Inflammatory macrophage (primary cell): ENCODE measurements at regions not wholly inside any gene's neighbourhood (a gene's known extent, or its start where the extent isn't known, plus 50 kb on each side); places are given as distances from the start of the nearest gene placed in this dataset.
"Not testable (repeated sequence)": the region's sequence is repeated elsewhere in the genome, so short reads cannot be mapped to it uniquely, and the experiment has no call there.

Experiments
- DNase-seq, 2 donors: peaks; one replicate each; pipeline ENCODE4 v3.0.0-alpha.2; 2020 to 2022

DNA sequence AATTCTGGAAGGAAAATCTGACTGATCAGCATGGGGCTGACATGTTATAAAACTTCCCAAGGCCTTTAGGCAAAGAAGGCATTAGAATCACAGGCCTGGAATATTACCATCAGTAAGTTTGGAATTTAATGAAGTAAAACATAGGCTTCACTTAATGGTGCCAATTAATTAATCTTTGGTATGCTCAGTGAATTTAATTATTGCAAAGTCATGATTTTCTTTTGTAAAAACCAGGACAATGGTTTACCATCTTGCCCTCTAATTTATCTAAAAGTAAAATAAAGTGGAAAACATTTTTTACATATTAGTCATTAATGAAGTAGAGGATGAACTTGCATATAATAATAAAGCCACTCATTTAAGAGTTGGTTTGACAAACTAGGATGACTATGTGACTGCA lies 220.3 kb downstream of the SEC23IP start:
- no peak for DNase-seq

DNA sequence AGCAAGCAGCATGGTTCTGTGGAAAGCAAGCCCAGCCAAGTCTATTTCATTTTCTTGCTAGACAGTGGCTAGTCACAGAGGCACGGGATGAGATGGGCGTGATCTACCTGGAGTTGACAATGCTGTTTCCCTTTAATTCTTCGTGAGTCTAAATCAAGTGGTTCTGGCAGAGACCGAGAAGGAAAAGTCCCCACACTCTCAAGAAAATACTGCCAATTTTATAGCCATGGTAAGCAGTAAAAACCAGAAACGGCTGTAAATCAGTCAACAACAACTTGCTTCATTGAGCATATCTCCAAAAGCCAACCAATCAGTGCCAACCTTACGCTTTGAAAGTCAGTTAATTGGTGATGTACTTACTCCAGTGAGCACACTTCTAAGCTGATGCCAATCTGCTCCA lies 223.4 kb downstream of the SEC23IP start:
- DNase-seq = no peak

DNA sequence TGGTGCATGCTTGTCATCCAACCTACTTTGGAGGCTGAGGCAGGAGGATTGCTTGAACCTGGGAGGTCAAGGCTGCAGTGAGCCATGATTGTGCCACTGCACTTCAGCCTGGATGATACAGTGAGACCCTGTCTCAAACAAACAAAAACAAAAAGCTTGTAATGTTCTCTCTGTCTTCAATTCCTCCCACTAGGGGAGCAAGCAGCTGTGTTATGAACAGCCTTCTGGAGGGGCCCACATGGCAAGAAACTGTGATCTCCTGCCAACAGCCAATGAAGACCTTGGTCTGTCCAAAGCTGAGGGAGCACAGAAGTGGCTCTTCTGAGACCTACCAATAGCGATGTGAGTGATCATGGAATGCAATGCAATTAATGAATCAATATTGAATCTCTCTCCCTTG lies 229.2 kb downstream of the SEC23IP start:
- DNase-seq = no peak

DNA sequence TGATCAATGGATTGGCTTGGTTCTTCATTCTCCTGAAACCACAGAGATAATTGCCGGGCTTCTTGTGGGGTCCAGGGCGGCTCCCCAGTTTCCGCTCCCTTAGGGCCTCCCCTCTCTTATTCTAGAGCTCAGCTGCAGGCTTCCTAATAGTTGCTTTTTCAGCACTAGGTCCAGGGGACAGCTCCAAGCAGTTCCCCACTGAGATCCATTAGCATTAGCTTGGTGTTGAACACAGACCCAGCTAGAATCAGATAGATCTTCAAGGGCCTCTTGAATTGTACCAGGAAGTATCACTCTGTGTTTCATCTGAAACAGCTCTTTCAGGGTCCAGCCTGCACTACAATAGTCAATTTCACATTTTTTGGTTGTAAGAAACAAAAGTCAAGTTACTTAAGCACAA lies 238.7 kb downstream of the SEC23IP start:
- DNase-seq = no peak

DNA sequence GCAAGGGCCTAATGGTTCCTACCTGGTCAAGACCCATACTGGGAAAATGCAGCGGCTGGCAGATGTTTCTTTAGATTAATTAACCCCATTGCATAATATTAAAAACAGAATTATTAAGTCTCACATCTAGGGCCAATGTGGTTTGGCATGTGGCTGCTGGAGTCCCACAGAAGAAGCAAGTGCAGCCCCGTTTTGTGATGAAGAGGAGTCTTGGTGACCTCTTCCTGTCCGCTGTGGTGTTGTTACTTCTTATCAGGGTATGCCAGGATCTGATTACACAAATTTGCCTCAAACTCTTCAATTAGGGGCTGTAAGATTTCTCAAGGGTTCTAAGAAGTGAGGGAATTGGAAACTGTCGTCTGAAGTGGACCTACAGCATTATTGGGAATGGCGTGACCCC lies 240.3 kb downstream of the SEC23IP start:
- no peak for DNase-seq

DNA sequence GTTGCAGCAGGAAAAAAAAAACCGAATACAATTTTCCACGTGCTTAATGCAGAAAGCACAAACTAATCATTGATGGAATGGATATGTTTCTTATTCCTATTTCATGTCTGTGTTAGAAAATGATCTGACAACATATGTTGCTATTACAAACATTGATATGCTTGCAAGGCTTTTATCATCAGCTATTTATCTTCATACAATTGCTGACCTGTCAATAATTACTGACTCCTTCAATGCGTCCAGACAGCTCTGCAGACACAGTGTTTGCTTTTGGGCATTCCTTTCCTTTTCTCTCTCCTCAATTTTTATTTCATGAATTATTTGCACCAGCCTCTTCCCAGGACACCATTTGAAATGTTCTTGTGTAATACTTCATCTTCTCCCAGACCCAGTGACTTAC lies 246.2 kb downstream of the SEC23IP start:
- DNase-seq = no peak

DNA sequence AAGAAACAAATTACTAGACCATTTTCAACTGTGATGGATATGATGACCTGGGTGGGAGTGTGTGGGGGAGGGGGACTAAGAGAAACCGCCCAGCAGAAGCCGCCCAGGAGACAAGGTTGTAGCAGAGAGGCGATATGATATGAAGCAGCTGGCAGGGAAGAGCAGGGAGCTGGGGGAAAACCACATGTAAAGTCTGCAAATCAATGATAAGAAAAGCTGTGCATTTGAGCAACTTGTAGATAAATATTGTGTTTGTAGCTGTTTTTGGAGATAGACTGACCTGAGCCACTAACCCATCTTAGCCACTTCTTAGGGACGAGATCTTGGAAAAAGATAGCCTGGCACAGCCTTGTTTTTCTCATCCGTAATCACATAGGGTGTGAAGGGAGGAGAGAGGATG lies 252.6 kb downstream of the SEC23IP start:
- DNase-seq = no peak

DNA sequence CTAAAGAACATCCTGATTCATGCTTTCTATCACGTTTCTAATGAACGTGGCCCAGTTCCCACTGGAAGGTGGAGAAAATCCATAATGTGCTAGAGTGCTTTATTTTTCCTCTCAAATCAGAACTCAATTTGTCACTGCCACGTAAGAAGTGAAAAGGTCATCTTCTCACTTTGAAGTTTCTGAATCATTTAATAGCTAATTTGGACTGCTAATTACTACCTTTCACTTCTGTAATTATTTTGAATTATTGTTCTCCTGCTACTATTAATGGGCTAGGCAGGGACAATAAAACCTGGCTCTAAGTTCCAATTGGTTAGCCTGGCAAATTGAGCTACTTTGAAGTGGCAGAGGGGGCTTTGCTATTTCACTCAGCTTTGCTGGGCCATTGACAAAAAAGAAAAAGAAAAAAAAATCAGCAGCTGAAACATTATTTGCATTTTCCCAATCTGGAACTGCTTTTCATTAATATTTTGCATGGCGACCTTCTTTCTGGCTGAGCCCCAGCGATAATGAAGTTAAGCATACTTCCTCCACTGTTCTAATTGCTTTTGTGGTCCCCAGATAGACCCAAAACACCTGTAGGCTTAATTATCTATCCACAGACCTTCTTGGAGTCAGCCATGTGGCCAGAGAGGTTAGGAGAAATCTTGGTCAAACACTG lies 264.2 kb downstream of the SEC23IP start:
- DNase-seq = no peak

DNA sequence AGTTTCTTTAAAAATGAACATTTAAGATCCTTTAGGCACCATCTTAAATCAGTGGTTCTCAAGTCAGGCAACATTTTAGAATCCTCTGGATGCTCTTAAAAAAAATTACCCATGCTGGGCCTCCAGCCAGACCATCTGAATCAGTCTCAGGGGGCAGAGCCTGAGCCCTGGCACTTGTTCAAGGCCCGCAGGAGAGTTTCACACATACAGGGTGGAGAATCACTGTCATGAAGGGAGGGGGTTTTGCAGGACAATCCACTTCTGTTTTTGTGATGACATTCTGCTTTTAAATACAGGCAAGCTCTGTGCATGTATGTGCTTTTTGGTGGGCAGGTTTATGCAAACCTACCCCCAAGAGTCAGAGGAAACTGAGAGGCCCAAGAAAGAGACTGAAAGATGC lies 268.6 kb downstream of the SEC23IP start:
- no peak for DNase-seq

DNA sequence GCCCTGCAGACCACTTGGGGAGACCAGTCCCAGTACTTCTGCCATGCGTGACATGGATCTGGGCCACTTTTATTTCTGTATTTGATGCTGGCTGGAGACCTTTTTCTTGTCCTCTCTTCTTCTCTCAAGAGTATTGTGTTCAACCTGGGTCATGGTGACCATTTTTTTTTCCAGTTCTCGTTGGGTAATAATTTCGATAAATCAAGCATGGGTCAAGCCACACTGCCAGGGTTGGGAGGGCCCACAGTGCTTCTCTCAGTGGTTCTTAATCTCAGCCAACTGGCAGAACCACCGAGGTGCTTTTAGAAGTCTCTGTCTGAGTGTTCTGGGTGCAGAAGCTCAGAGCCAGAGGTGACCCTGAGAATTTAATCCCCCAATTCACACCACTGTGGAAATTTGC lies 269.9 kb downstream of the SEC23IP start:
- DNase-seq = no peak

DNA sequence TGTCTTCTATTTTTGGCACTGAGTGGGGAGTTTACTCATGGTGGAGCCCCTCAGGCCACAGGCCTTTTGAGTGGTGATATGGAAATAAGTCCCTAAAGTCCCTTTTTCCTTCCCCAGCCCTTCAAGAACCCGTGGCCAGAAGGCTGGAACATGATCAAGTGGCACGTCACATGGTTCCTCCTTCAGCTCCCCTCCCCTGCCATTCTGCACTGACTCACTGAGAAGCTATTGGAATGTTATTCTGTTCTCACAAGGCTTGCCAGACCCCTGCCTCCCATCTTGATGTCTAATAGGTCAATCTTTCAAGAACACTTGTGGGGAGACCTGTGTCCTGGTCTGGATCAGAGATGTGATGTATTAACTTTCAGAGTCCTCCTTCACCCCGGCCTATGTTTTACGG lies 279.8 kb downstream of the SEC23IP start:
- DNase-seq = no peak

DNA sequence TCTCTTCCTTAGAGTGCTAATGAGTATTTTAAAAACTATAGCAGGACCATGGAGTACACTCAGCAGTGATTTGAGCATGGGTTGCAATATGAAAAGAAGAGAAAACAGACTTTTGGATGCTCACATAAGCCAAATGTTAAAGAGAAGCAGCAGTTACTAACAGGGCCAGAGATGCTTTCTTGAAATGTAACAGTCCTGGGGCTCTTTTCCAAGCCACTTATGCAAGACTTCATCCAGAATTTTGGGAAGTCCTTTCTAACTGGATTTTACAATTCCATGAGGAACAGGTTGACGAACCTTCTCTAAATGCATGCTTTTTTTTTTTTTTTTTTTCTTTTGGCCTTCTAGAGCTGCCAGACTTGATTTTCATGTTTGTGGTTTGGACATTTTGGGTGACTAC lies 282.0 kb downstream of the SEC23IP start:
- DNase-seq = no peak

DNA sequence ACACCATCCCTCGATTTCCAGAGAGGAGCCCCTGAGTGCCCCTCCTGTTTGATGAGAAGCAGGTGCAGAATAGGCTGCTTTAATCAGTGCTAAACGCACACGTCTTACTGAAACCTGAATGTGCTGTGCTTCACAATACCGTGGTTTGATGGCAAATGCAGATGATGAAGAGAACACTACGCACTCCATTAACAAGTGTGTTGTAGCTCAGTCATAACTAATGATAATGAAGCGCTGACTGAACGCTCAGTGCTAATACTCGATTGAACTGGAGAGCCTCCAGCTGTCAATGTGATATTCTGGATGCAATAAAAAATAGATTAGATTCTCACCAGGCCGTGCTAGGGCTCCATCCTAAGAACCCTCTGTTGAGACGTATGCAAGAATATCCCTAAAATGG lies 279.7 kb upstream of the PLPP4 start:
- no peak for DNase-seq

DNA sequence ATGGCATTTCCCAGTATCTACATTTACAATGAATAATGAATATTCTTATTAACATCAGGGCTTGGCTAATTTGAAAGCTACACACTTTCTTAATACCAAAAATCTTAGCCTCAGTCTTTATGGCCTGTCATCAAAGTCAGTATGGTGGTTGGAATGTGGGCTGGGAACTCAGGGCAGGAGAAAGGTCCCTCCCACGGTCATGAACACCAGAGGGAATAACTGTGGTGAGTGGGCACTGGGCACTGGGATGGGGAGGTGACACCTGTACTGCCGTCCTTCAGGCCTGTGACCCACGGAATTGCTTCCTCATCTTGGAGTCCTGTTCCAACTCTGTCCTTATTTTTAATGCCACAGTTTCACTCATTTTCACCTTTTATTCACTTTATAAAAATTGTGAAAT lies 276.9 kb upstream of the PLPP4 start:
- no peak for DNase-seq

DNA sequence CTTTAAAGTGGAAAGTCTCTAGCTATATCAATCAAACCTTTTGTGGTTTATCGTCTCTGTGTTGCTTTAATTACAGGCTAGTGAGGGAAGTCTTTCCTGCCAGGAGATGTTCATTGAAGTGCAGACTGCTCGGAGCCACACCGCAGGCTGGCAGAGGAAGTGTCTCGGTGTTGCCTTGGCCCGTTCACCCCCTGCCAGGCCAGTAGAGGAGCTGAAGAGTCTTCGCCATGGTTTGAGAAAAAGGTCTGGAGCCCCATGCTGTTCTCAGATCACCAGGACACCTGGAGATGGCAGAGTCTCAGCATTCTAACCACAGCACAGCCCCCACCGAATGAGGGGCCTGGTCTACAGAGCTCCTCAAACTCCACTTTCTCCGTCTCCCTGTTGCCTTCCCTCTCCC lies 275.9 kb upstream of the PLPP4 start:
- DNase-seq = no peak

DNA sequence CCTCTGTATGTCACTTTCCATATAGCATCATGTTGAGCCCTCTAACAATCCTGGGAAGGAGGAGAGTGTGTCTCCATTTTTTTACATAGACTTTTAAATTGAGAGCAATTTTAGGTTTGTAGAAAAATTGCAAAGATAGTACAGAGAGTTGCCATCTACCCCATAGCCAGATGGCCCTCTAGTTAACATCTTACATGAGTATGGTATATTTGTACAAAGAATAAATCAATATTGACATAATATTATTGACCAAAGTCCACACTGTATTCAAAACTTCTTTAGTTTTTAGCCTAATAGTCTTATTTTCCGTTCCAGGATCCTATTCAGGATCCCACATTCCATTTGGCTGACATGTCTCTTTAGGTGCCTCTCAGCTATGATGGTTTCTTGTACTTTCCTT lies 274.6 kb upstream of the PLPP4 start:
- DNase-seq = no peak

DNA sequence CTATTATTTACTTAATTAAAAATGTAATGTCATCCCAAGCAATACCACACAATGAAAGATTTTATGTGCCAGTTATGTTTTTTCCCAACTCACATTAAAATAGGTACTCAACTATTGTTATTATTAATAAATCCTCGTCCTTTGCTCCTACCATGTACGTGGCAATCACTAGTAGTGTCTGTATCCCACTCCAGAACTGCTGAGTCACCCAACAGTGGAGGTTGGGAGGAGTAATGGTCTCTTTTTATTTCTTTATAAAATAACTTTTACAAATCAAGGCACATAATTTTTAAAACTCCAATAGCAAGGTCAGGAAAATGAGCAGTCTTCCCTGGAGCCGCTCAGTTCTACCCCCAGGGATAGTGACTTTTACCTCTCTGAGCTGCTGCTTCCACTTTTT lies 273.5 kb upstream of the PLPP4 start:
- DNase-seq = no peak

DNA sequence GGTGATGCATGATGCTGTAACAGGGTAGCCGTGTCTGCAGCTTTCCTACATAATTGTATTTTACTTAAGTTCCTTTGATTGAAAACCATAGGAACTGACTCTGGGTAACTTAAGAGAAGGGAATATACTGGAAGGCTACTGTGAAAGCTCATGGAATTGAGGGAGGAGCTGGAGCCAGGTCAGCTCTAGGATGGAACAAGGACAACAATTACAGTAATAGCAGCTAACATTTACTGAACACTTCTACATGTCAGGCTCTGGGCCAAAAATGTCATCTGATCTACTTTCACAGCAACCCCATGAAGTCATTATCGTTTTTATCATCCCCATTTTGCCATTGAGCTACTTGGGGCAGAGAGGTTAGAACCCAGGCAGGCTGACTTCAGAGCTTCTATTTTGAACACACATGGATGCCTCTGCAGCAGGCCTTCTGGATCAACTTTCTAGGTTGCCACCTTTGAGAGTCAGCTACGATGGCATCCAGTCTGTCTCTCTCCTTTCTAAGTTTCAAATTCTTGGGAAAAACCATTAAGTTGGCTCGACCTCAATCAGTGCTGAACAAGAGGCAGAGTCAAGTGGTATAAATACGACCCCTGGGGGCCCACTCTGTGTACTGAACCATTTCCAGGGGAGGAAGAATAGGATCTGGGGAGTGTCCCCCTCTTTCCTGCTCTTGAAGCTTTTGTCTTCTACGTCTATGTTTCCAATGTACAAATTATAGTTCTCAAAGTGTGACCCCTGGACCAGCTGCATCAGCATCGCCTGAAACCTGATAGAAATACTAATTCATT lies 272.3 kb upstream of the PLPP4 start:
- no peak for DNase-seq

DNA sequence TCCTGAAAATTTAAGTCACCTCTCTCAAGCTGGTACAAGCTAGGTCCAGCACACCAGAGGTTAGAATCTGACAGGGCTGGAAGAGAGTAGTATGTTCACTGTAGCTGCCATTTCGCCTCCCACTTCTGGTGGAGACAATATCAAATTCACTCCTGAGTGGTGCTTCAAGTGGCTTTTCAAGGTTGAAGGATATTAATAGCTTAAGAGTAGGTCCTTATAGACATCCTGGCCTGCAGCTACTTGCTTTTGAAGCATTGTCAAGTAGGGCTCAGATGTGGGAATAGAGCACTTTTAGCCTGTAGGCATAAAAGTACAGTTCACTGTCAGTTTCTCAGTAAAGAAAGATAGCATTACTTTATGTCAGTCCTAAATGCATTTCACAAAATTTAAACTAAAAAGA lies 270.5 kb upstream of the PLPP4 start:
- no peak for DNase-seq

DNA sequence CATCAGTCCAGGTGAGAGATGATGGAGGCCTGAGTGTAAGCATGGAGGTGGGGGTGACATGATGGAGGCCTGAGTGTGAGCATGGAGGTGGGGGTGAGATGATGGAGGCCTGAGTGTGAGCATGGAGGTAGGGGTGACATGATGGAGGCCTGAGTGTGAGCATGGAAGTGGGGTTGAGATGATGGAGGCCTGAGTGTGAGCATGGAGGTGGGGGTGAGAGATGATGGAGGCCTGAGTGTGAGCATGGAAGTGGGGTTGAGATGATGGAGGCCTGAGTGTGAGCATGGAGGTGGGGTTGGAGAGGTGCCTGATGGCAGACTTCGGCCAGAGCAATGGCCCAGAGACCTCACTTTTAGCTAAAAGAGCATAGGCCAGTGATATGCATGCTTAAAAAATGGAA lies 269.9 kb upstream of the PLPP4 start:
- not testable (repeated sequence) for DNase-seq

DNA sequence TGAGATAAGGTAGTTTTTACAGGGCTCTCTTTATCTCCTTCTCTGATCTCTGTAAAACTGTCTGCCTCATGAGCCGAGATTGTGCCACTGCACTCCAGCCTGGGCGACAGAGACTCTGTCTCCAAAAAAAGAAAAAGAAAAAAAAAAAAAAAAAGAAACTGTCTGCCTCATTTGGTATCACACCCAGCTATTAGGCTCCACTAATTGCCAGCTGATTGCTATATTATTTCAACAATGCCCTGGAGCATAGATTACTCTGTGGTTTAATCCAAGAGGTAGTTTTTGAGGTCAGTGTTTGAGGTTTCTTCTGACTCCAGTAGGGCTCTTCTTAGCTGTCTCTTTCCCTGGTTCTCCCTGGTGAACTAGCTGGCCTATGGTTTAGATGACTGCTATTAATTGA lies 268.1 kb upstream of the PLPP4 start:
- no peak for DNase-seq

DNA sequence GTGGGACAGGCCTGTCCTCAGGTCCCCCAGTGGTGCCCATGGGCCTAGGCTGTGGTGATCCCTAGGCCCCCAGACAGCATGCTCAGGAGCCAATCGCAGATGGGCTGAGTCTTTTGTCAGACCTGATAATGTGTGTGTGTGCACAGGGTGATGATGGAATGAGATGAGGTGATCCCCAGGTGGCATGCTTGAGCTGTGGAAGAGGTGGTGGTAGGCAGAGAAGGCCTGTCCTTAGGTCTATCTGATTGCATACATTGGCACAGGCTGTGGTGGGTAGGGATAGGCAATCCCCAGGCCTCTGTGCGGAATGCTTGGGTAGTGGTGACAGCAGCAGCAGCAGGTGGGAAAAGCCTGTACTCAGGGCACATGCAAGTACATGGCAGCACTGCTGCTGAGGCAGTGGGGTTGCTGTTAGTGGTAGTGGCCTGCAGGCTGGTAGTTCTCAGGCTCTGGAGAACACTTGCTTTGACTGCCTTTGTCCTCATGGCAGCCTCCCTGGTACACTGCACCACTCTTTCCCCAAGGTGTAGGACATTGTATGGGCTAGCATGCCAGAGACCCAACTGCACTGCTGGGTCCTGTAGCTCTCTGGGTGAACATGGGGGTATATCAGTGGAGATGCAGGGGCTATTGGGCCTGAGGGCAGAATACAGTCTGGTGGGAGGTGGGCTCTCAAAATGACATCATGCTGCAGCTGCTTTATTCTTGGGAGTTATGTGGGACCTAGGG lies 260.9 kb upstream of the PLPP4 start:
- DNase-seq = no peak

DNA sequence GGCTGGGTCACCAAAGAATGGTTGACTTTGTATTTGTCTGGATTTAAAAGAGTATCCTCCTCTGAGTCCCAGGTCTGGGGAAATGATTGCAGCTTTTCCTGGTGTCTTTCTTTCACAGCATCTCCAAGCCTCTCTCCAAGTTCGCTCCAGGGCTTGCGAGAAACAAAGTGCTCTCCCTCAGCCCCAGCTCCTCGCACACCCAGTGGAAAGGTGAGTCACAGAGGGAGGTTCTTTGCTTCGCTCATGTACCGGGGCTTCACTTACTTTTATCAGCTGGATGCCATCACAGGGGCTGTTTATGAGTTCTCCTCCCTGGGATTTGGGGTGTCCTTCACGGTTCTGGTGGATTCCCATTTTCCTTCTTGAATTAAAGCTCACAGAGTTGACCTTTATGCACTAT lies 252.2 kb upstream of the PLPP4 start:
- DNase-seq = no peak
